DMS153 (cell line): ENCODE measurements at regions not wholly inside any gene's neighbourhood (a gene's known extent, or its start where the extent isn't known, plus 50 kb on each side); places are given as distances from the start of the nearest gene placed in this dataset.
"Not testable (repeated sequence)": the region's sequence is repeated elsewhere in the genome, so short reads cannot be mapped to it uniquely, and the experiment has no call there.

Experiments used
- DNase-seq: peaks from one replicate; lab custom pipeline; 2025; lab: John Stamatoyannopoulos, UW

DNA sequence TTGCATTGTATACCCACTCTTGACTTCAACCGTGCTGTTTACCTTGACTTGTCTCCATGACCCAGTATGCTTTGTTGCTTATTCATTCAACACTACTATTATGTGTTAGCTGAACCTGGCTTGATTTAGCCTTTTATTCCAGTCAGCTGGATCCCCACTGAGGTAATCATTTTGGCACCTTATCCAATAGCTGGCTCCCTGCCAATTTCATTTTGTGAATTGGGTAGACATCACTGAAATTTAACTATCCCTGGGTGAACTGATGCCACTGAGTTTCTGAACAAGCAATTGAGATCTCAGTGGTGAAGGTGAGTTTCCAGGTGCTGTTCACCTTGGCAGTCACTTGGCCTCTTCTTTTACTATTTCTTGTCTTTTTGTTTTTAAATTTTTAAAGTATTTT is 584.3 kb downstream of the ADCYAP1 start:
- peak; percentile 90 for DNase-seq

- no peak for DNase-seq
These were observed 590.7 kb downstream of the ADCYAP1 start for GRCh38 chr18:1495387-1495786.

DNA sequence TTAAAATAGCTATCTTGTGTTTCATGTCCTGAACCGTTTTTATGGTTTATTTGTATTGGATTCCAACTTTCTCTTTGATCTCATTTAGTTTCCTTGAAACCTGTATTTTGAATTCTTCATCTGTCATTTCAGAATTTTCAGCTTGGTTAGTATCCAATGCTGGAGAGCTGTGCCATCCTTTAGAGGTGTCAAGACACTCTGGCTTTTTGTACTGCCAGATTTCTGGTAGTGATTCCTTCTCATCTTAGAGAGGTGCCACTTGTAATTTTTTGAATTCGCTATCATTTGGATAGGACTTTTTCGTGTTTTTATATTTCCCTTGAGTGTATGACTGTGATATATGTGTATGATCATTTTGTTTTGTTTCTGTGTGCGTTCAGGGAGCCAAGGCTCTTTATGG is 591.4 kb downstream of the ADCYAP1 start:
- no peak for DNase-seq

DNA sequence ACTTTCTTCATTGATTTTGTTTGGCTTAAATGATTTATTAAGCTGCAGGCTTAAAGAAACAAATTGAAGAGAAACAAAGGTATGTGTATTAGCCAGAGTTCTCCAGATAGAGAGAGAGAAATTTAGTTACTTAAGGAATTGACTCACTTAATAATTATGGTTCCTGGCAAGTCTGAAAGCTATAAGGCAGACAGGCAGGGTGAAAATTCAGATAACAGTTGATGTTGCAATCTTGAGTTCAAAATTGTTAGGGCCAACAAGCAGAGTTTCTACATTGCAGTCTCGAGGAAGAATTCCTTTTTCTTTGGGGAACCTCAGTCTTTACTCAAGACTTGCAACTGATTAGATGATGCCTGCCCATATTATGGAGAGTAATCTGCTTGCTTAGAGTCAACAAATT is 593.5 kb downstream of the ADCYAP1 start:
- DNase-seq = no peak

- DNase-seq = no peak
These were observed 594.6 kb downstream of the ADCYAP1 start for GRCh38 chr18:1499265-1499664.

GRCh38 chr18:1503847-1504246 is 599.2 kb downstream of the ADCYAP1 start:
- DNase-seq = no peak

GRCh38 chr18:1505856-1506255 is 601.2 kb downstream of the ADCYAP1 start:
- no peak for DNase-seq

DNA sequence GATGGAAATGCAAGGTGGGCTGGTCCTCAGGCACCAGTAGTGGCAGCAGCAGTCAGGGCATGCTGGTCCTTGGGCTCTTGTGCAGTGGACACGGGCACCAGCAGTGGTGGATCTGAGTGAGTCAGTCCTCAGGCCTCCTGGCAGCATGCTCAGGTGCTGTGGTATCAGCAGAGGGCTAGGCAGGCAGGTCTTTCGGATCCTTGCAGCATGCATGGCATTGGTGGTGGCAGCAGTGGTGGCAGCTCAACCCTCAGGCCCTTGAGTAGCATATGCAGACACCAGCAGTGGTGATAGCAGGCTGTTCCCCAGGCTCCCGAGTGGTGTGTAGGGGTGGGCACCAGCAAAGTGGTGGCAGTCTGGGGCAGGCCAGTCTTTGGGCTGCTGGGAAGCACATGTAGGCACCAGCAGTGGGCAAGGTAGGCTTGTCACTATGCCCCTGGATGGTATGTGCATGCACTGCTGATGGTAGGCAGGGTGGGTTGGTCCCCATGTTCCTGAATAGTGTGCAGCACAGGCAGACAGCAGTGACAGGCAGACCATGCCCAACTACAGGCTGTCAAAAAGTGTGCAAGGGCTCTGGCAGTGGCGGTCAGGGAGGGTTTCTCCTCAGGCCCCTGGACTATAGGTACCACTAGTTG is 606.0 kb downstream of the ADCYAP1 start:
- DNase-seq = no peak

DNA sequence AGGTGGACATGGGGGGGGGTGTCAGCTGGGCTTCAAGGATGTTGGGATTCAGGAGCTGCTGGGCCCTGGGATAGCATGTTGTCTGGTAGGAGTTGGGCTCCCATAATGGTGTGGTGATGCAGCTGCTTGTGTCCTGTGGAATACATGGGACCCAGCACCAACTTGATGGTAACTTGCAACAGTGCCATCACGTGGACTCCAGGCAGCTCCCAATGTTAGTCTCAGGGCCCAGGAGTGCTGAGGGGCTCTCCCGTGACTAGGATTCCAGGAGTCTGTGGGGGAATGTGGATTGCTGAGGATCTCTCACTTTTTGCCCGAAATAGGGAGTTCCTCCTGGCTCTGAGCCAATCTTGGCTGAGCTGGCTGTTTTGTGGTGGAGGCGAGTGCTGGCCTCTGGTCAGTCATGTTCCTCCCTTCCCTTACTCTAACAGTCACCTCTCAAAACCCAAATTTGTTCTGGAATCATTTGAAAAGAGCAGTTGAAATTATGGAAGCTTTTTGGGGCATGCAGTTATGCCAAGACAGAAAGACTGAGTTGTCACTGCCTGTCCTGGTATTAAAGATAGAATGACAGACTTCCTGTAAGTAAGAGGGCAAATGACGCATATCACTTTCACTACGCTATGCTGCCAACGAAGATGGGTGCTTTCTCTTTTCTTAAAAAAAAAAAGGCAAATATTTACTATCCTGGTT is 607.1 kb downstream of the ADCYAP1 start:
- no peak for DNase-seq

DNA sequence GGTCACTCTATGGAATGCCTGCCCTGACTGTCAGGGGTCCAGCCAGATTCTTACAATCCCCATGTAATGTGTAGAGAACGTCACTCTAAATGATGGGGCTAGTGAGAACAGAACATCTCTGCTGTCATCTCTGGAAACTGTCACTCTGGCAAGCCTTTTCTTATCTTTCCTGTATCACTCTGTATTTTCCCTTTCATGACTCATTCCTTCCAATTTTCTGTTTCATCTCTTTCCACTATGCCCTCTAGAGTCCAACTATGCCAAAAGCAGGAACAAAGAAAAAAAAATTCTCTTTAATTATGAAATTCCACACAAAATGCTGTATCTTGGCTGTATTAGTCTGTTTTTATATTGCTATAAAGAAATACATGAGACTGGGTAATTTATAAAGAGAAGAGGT is 608.8 kb downstream of the ADCYAP1 start:
- no peak for DNase-seq

DNA sequence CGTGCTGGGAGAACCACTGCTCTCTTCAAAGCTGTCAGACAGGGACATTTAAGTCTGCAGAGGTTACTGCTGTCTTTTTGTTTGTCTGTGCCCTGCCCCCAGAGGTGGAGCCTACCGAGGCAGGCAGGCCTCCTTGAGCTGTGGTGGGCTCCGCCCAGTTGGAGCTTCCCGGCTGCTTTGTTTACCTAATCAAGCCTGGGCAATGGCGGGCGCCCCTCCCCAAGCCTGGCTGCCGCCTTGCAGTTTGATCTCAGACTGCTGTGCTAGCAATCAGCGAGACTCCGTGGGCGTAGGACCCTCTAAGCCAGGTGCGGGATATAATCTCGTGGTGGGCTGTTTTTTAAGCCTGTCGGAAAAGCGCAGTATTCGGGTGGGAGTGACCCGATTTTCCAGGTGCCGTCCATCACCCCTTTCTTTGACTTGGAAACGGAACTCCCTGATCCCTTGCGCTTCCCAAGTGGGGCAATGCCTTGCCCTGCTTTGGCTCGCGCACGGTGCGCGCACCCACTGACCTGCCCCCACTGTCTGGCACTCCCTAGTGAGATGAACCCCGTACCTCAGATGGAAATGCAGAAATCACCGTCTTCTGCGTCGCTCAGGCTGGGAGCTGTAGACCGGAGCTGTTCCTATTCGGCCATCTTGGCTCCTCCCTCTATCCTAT is 617.0 kb downstream of the ADCYAP1 start:
- not testable (repeated sequence) for DNase-seq

DNA sequence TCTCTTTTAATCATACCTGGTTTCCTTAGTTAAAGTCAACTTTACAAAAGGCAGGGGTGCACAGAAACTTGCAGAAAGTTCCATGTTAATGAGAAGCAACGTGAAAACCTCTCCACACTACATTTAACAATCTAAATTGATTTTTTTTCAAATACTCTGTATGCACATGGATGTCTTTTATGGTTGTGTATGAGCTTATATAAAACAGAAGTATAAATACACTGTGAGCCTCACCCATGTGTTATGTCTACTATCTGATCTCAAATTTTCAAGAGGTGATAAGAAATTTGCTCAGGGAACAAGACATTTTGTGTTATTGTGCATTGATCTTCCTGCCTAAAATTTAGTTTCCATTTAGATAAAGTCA is 617.6 kb downstream of the ADCYAP1 start:
- DNase-seq = no peak

DNA sequence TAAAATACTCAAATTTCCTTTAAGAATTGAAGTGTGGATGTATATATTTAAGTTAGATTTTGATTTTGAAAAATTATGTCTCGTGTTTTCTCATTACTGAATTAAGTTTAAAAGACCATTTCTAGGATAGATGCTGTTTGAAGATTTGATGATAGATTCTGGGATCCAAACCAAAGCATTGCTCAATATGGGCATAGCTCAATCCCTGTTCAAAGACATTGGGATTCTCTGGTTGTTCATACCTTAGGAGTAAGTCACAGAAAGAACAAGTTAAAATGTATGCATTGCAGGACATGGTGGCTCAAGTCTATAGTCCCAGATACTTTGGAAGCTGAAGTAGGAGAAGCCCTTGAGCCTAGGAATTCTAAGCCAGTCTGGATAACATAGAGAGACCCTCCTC is 622.3 kb downstream of the ADCYAP1 start:
- DNase-seq = no peak

DNA sequence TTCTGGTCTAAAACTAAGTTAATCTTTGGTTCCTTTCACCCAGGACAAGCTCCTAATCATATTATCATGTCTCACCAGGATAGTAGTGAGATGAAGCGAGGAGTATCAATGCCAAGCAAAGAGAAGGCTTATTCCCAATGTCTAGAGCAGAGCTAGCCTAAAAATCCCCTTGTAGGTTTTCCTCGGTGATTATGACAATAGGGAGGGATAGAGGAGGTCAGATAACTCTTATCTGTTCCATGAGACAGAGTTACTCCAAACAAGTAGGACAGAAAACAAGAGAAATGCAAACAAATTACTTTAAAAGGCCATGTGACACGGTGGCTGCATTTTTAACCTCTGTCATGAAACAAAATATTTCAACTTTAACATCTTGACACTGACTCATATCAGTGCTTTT is 623.1 kb downstream of the ADCYAP1 start:
- DNase-seq = no peak

- DNase-seq = no peak
These were observed 623.8 kb downstream of the ADCYAP1 start for GRCh38 chr18:1528447-1528846.

GRCh38 chr18:1528964-1529509 is 624.4 kb downstream of the ADCYAP1 start:
- DNase-seq = no peak

- DNase-seq = no peak
These were observed 626.0 kb downstream of the ADCYAP1 start for GRCh38 chr18:1530650-1531049.

DNA sequence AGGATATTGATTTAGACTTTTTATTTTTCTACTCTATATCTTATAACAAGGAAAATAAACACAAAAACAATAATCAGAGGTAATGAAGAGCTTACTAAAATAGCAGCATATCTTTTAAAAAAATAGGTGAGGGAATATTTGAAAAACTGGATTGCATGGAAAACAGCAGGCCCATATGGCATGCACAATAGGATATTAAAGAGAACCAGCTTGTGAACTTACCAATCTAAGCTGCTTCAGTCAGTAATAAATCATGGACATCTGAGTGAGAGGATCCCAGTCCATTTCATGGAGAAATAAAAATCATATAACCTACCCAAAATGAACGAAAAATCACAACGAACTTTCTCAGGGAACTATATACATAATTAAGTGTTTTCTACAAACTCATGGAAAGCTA is 634.6 kb downstream of the ADCYAP1 start:
- no peak for DNase-seq

DNA sequence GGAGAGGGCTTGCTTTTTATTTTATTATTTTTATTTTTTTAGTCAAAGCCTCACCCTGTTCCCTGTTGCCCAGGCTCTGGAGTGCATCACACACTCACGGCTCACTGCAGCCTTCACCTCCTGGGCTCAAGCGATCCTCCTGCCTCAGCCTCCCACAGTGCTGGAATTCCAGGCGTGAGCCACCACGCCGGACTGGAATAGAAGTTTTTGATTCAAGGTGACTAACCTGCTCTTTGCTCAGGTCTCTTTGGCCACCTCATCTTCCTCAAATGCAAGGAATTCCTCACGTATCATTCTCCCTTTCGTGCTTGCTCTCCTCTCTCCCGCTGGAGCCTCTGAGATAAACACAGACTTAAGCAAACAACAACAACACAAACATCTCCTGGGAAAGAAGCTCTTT is 636.8 kb downstream of the ADCYAP1 start:
- no peak for DNase-seq

DNA sequence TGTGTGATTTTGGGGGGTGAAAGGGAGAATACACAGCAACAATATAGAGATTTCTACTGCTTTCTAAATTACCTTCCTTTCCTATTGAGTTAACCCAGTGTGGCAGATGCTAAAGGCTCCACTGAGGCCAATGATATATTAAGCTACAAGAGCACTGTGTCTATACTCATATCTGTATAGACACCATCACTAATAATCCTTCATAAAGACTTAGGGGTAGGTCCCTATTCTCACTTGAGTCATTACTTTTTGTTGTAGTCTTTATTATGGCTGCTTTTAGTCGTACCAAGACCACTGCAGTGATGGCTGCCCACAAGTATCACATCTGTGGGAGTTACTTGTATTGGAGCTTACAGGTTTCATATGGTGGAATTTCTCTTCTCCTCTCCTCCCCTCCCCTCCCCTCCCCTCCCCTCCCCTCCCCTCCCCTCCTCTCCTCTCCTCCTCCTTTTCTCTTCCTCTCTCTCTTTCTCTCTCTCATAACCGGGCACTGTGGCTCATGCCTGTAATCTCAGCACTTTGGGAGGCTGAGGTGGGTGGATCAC is 637.6 kb downstream of the ADCYAP1 start:
- no peak for DNase-seq

- DNase-seq = no peak
These were observed 639.3 kb downstream of the ADCYAP1 start for GRCh38 chr18:1544016-1544415.

- DNase-seq = not testable (repeated sequence)
These were observed 653.0 kb downstream of the ADCYAP1 start for GRCh38 chr18:1557711-1558110.

DNA sequence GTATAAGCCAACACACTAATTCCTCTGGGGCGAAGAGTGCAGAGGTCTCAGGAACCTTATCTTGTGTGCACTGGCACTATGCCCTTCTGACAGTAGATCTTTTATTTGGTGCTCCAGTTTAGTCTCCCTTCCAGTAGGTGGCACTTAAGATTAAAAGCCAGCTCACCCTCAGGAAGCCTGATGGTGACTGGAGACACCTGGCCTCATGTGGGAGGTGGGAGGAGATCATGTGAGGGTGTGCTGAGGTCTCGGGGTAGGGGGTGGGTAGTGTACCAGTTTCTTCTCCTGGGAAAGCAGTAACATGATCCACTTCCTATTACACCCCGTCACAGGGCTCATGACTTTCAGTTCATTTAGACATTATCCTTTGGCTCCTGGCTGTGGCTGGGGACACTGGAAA is 654.9 kb downstream of the ADCYAP1 start:
- no peak for DNase-seq
